ENCODE measurements at regions not wholly inside any gene's neighbourhood (a gene's known extent, or its start where the extent isn't known, plus 50 kb on each side); places are given as distances from the start of the nearest gene placed in this dataset.

GRCh38 chr10:121041906-121042305 is 190.7 kb downstream of the WDR11 start:
- CTCF ChIA-PET: no interaction called here
- H3K27ac Mint-ChIP-seq: no peak overlapping the region
- H3K36me3 Mint-ChIP-seq: no peaks in the 10 kb centered on the region
- Histone ChIP-seq H3K4me3 (ENCODE audit: control insufficient read depth in 1 of 2, extremely low read depth in 1 of 2, low read length in 1 of 2) (no peak overlapping the region), H3K4me1 (ENCODE audit: control insufficient read depth in 1 of 2, extremely low read depth in 1 of 2, insufficient read depth in 2 of 2, low read length in 2 of 2) (no peaks in the 10 kb centered on the region), H3K9me3 (no peaks in the 10 kb centered on the region), H3K36me3 (ENCODE audit: control insufficient read depth in 2 of 2, extremely low read depth in 1 of 2, insufficient read depth in 1 of 2, low read length in 1 of 2) (no peaks in the 10 kb centered on the region), H3K27me3 (replicated peaks in 1 of 2; ENCODE audit: control insufficient read depth in 2 of 2, extremely low read depth in 1 of 2, insufficient read depth in 2 of 2, low read length in 1 of 2) (peaks cover 0 to 6% of the 10 kb centered on the region in 2 experiments), H3K27ac (ENCODE audit: low read length) (no peak overlapping the region)
- no peak for ATAC-seq (replicated peaks in 1 of 4)
- H3K4me3 Mint-ChIP-seq: no peak overlapping the region
- H3K9me3 Mint-ChIP-seq: no peaks in the 10 kb centered on the region
- 57% methylated on average over 1 of the region's 3 CpGs for WGBS (ENCODE audit: insufficient coverage)
- DNase-seq: no peak
- POLR2A ChIA-PET: no interaction called here
- H3K4me1 Mint-ChIP-seq: no peaks in the 10 kb centered on the region
- H3K27me3 Mint-ChIP-seq: peaks cover 0 to 5% of the 10 kb centered on the region in 2 donors

- no peaks in the 10 kb centered on the region for H3K36me3 ChIP-seq (ENCODE audit: control insufficient read depth in 2 of 2, extremely low read depth in 1 of 2, insufficient read depth in 1 of 2, low read length in 1 of 2)
- Mint-ChIP-seq H3K4me1 (no peaks in the 10 kb centered on the region), H3K27ac (no peak overlapping the region), H3K36me3 (no peaks in the 10 kb centered on the region), H3K9me3 (no peaks in the 10 kb centered on the region), H3K27me3 (peaks cover 0 to 4% of the 10 kb centered on the region in 2 donors), H3K4me3 (no peak overlapping the region)
- DNase-seq: no peak
- ChIA-PET CTCF (no interaction called here), POLR2A (no interaction called here)
- H3K4me1 ChIP-seq (ENCODE audit: control insufficient read depth in 1 of 2, extremely low read depth in 1 of 2, insufficient read depth in 2 of 2, low read length in 2 of 2): no peaks in the 10 kb centered on the region
- peaks cover 0 to 6% of the 10 kb centered on the region in 2 experiments for H3K27me3 ChIP-seq (replicated peaks in 1 of 2; ENCODE audit: control insufficient read depth in 2 of 2, extremely low read depth in 1 of 2, insufficient read depth in 2 of 2, low read length in 1 of 2)
- ATAC-seq (replicated peaks in 1 of 4): no peak
- no peak overlapping the region for H3K4me3 ChIP-seq (ENCODE audit: control insufficient read depth in 1 of 2, extremely low read depth in 1 of 2, low read length in 1 of 2)
- WGBS (ENCODE audit: insufficient coverage): no CpG with 5 or more reads among the region's 3 CpGs
- H3K27ac ChIP-seq (ENCODE audit: low read length): no peak overlapping the region
- no peaks in the 10 kb centered on the region for H3K9me3 ChIP-seq
Observed at GRCh38 chr10:121042342-121042741, 191.2 kb downstream of the WDR11 start.

- no peak overlapping the region for H3K27ac Mint-ChIP-seq
- H3K27ac ChIP-seq (ENCODE audit: low read length): no peak overlapping the region
- H3K27me3 ChIP-seq (replicated peaks in 1 of 2; ENCODE audit: control insufficient read depth in 2 of 2, extremely low read depth in 1 of 2, insufficient read depth in 2 of 2, low read length in 1 of 2): peaks cover 0 to 6% of the 10 kb centered on the region in 2 experiments
- H3K9me3 Mint-ChIP-seq: peaks cover 0 to 4% (median 0%) of the 10 kb centered on the region in 3 donors
- POLR2A ChIA-PET: no interaction called here
- no peaks in the 10 kb centered on the region for H3K9me3 ChIP-seq
- no peaks in the 10 kb centered on the region for H3K36me3 Mint-ChIP-seq
- 84% methylated on average over 8 of the region's 20 CpGs for WGBS (ENCODE audit: insufficient coverage)
- H3K4me3 Mint-ChIP-seq: no peak overlapping the region
- ATAC-seq (replicated peaks in 1 of 4) (no peak), DNase-seq (no peak)
- H3K4me1 Mint-ChIP-seq: no peaks in the 10 kb centered on the region
- CTCF ChIA-PET: no interaction called here
- no peaks in the 10 kb centered on the region for H3K27me3 Mint-ChIP-seq
- no peak overlapping the region for H3K4me3 ChIP-seq (ENCODE audit: control insufficient read depth in 1 of 2, extremely low read depth in 1 of 2, low read length in 1 of 2)
- H3K4me1 ChIP-seq (ENCODE audit: control insufficient read depth in 1 of 2, extremely low read depth in 1 of 2, insufficient read depth in 2 of 2, low read length in 2 of 2): no peaks in the 10 kb centered on the region
- H3K36me3 ChIP-seq (ENCODE audit: control insufficient read depth in 2 of 2, extremely low read depth in 1 of 2, insufficient read depth in 1 of 2, low read length in 1 of 2): no peaks in the 10 kb centered on the region
Observed at GRCh38 chr10:121043124-121043849, 192.1 kb downstream of the WDR11 start.

DNA sequence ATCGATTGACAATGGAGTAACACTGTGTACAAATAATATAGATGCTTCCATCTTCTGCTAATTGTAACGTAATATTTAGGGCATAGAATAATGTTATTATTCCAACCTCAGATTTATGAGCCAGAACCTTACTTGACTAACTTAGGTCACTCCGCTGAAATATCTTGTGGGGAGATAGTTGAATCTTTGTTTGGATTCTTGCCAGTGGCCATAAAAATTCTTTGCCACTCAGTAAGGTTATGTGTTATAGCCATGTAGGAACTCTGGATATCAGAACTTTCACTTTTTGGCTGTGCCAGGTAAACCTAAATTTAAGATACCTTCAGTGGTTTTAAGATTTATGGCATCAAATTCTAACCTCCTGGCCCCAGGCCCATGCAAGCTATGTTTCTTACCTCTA is 197.6 kb downstream of the WDR11 start:
- no peaks in the 10 kb centered on the region for H3K27me3 Mint-ChIP-seq
- 100% methylated on average over 1 of the region's 3 CpGs for WGBS (ENCODE audit: insufficient coverage)
- Histone ChIP-seq H3K4me3 (ENCODE audit: control insufficient read depth in 1 of 2, extremely low read depth in 1 of 2, low read length in 1 of 2) (no peak overlapping the region), H3K9me3 (no peaks in the 10 kb centered on the region), H3K4me1 (ENCODE audit: control insufficient read depth in 1 of 2, extremely low read depth in 1 of 2, insufficient read depth in 2 of 2, low read length in 2 of 2) (no peaks in the 10 kb centered on the region), H3K27ac (ENCODE audit: low read length) (no peak overlapping the region), H3K36me3 (ENCODE audit: control insufficient read depth in 2 of 2, extremely low read depth in 1 of 2, insufficient read depth in 1 of 2, low read length in 1 of 2) (no peaks in the 10 kb centered on the region), H3K27me3 (replicated peaks in 1 of 2; ENCODE audit: control insufficient read depth in 2 of 2, extremely low read depth in 1 of 2, insufficient read depth in 2 of 2, low read length in 1 of 2) (no peaks in the 10 kb centered on the region)
- no peak for DNase-seq
- ChIA-PET CTCF (no interaction called here), POLR2A (no interaction called here)
- no peak for ATAC-seq (replicated peaks in 1 of 4)
- no peaks in the 10 kb centered on the region for H3K36me3 Mint-ChIP-seq
- no peaks in the 10 kb centered on the region for H3K4me1 Mint-ChIP-seq
- H3K4me3 Mint-ChIP-seq: no peak overlapping the region
- peaks cover 0 to 4% (median 0%) of the 10 kb centered on the region in 3 donors for H3K9me3 Mint-ChIP-seq
- no peak overlapping the region for H3K27ac Mint-ChIP-seq

GRCh38 chr10:121049489-121049888 is 198.3 kb downstream of the WDR11 start:
- no CpG with 5 or more reads among the region's 2 CpGs for WGBS (ENCODE audit: insufficient coverage)
- no peak for ATAC-seq (replicated peaks in 1 of 4)
- H3K4me3 ChIP-seq (ENCODE audit: control insufficient read depth in 1 of 2, extremely low read depth in 1 of 2, low read length in 1 of 2): no peak overlapping the region

DNA sequence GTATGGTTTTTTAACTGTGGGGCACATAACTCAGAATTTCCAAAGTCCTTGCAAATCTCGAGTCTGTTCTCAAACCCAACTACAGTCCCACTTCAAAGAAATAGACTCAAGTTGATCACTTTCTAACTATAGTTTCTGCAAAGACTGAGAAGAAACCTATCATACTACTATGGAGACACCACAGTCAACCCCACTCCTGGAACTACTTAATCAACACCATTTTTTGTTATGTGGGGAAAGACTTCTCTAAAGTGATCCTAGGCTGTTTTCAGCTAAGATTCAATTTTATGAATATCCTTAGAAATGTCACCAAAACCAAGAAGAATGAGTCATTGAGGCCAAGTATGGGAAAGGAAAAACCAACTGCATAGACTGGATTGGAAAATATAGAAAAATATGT is 198.8 kb downstream of the WDR11 start:
- Mint-ChIP-seq H3K4me3 (no peak overlapping the region), H3K27me3 (no peaks in the 10 kb centered on the region), H3K4me1 (no peaks in the 10 kb centered on the region), H3K9me3 (peaks cover 0 to 4% (median 0%) of the 10 kb centered on the region in 3 donors), H3K27ac (no peak overlapping the region), H3K36me3 (no peaks in the 10 kb centered on the region)
- H3K4me3 ChIP-seq (ENCODE audit: control insufficient read depth in 1 of 2, extremely low read depth in 1 of 2, low read length in 1 of 2): no peak overlapping the region
- no peaks in the 10 kb centered on the region for H3K4me1 ChIP-seq (ENCODE audit: control insufficient read depth in 1 of 2, extremely low read depth in 1 of 2, insufficient read depth in 2 of 2, low read length in 2 of 2)
- no peak for ATAC-seq (replicated peaks in 1 of 4)
- H3K27me3 ChIP-seq (replicated peaks in 1 of 2; ENCODE audit: control insufficient read depth in 2 of 2, extremely low read depth in 1 of 2, insufficient read depth in 2 of 2, low read length in 1 of 2): no peaks in the 10 kb centered on the region
- POLR2A ChIA-PET: no interaction called here
- DNase-seq: no peak
- H3K9me3 ChIP-seq: no peaks in the 10 kb centered on the region
- no peak overlapping the region for H3K27ac ChIP-seq (ENCODE audit: low read length)
- WGBS (ENCODE audit: insufficient coverage): no CpG with 5 or more reads among the region's 1 CpG
- H3K36me3 ChIP-seq (ENCODE audit: control insufficient read depth in 2 of 2, extremely low read depth in 1 of 2, insufficient read depth in 1 of 2, low read length in 1 of 2): no peaks in the 10 kb centered on the region
- CTCF ChIA-PET: no interaction called here

More at GRCh38 chr10:121049489-121049888, 198.3 kb downstream of the WDR11 start:
- Mint-ChIP-seq H3K36me3 (no peaks in the 10 kb centered on the region), H3K4me1 (no peaks in the 10 kb centered on the region), H3K9me3 (peaks cover 0 to 4% (median 0%) of the 10 kb centered on the region in 3 donors), H3K27me3 (no peaks in the 10 kb centered on the region), H3K27ac (no peak overlapping the region), H3K4me3 (no peak overlapping the region)
- Histone ChIP-seq H3K9me3 (no peaks in the 10 kb centered on the region), H3K27me3 (replicated peaks in 1 of 2; ENCODE audit: control insufficient read depth in 2 of 2, extremely low read depth in 1 of 2, insufficient read depth in 2 of 2, low read length in 1 of 2) (no peaks in the 10 kb centered on the region), H3K27ac (ENCODE audit: low read length) (no peak overlapping the region), H3K4me1 (ENCODE audit: control insufficient read depth in 1 of 2, extremely low read depth in 1 of 2, insufficient read depth in 2 of 2, low read length in 2 of 2) (no peaks in the 10 kb centered on the region), H3K36me3 (ENCODE audit: control insufficient read depth in 2 of 2, extremely low read depth in 1 of 2, insufficient read depth in 1 of 2, low read length in 1 of 2) (no peaks in the 10 kb centered on the region)
- CTCF ChIA-PET: no interaction called here
- POLR2A ChIA-PET: no interaction called here
- no peak for DNase-seq
